Renal cortical epithelial cell (primary cell): ENCODE measurements at regions not wholly inside any gene's neighbourhood (a gene's known extent, or its start where the extent isn't known, plus 50 kb on each side); places are given as distances from the start of the nearest gene placed in this dataset.
"Not testable (repeated sequence)": the region's sequence is repeated elsewhere in the genome, so short reads cannot be mapped to it uniquely, and the experiment has no call there.

Experiments
- DNase-seq: peaks from one replicate; pipeline ENCODE4 v3.0.0-alpha.2; 2011; ENCODE audit warnings: low read depth

DNA sequence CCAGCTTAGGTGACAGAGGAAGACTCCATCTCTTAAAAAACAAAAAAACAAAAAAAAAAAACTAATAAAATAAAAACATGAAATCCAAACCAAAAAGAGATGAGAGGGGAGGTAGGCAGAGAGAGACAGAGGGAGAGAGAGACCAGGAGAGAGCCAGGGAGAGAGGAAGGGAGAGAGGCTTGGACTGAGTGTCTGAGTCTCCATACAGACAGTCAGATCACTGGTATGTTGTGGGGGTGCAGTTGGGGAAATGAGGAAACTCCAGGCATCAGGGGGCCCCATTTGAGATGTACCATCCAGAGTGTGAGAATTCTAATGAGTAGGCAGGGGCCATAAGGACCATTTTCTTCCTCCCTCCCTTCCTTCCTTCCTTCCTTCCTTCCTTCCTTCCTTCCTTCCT is 53.1 kb upstream of the SEPTIN5 start:
- DNase-seq = no peak

GRCh38 chr22:19662049-19662684 is 52.1 kb upstream of the SEPTIN5 start:
- not testable (repeated sequence) for DNase-seq

GRCh38 chr22:19663286-19663815 is 51.0 kb upstream of the SEPTIN5 start:
- peak; percentile 7 for DNase-seq

- no peak for DNase-seq
Measured at GRCh38 chr22:19663821-19664355, 50.4 kb upstream of the SEPTIN5 start.

DNA sequence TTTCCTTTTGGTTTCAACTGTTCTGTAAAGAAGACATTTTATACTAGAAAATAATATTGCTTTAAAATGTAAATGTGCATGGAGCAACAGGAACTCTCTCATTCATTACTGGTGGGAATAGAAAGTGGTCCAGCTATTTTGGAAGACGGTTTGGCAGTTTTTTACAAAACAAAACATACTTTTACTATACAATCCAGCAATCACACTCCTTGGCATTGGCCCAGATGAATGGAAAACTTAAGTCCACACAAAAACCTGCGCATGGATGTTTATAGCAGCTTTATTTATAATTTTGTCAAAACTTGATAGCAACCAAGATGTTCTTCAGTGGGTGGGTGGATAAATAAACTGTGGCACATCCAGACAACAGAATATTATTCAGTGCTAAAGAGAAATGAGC is 49.9 kb upstream of the SEPTIN5 start:
- DNase-seq = no peak
